Loucy (cell line): ENCODE measurements at regions not wholly inside any gene's neighbourhood (a gene's known extent, or its start where the extent isn't known, plus 50 kb on each side); places are given as distances from the start of the nearest gene placed in this dataset.

Experiments
- H2AFZ ChIP-seq: fragments of 200-600 bp; sonication (generic); 2 replicates; pipeline ENCODE4 v1.6.0; 2016; ENCODE audit warnings: antibody characterized with exemption, mild to moderate bottlenecking, low read length, moderate library complexity
- H3F3A ChIP-seq: fragments of 200-600 bp; 2 replicates; pipeline ENCODE4 v1.6.0; 2016; ENCODE audit warnings: antibody characterized with exemption, low read depth, mild to moderate bottlenecking
- H3K27me3 ChIP-seq: fragments of 200-600 bp; sonication (generic); 2 replicates; pipeline ENCODE4 v1.6.1; 2014; ENCODE audit warnings: low read length, mild to moderate bottlenecking; ENCODE audit not compliant: insufficient read depth, poor library complexity, severe bottlenecking
- H3K36me3 ChIP-seq: fragments of 200-600 bp; sonication (generic); 2 replicates; pipeline ENCODE4 v1.6.1; 2016; ENCODE audit warnings: low read length; ENCODE audit not compliant: insufficient read depth
- H3K4me1 ChIP-seq: fragments of 200-600 bp; sonication (generic); 2 replicates; pipeline ENCODE4 v1.5.1; 2014; ENCODE audit warnings: low read length, mild to moderate bottlenecking; ENCODE audit not compliant: insufficient read depth, poor library complexity, severe bottlenecking
- H3K4me2 ChIP-seq: fragments of 200-600 bp; sonication (generic); 2 replicates; pipeline ENCODE4 v1.6.0; 2014; ENCODE audit warnings: antibody characterized with exemption, low read length, low read depth, mild to moderate bottlenecking; ENCODE audit not compliant: poor library complexity, severe bottlenecking
- H3K4me3 ChIP-seq: fragments of 200-600 bp; sonication (generic); 2 replicates; pipeline ENCODE4 v1.5.1; 2014; ENCODE audit warnings: low read length, mild to moderate bottlenecking, mixed read lengths; ENCODE audit not compliant: poor library complexity, severe bottlenecking
- H3K79me2 ChIP-seq: fragments of 200-600 bp; sonication (generic); 2 replicates; pipeline ENCODE4 v1.6.1; 2014; ENCODE audit warnings: low read length; ENCODE audit not compliant: insufficient read depth
- H3K9ac ChIP-seq: fragments of 200-600 bp; sonication (generic); 2 replicates; pipeline ENCODE4 v1.6.0; 2014; ENCODE audit warnings: mild to moderate bottlenecking, low read depth, low read length, moderate library complexity; ENCODE audit not compliant: poor library complexity, severe bottlenecking
- H3K9me2 ChIP-seq: fragments of 200-600 bp; sonication (generic); replicated peaks from 2 replicates; pipeline ENCODE4 v1.6.1; 2016; ENCODE audit warnings: low read depth, low read length, mixed read lengths
- H3K9me3 ChIP-seq: fragments of 200-600 bp; sonication (generic); 2 replicates; pipeline ENCODE4 v1.6.1; 2014; ENCODE audit warnings: mild to moderate bottlenecking, antibody characterized with exemption, low read length, low read depth; ENCODE audit not compliant: insufficient read depth
- H4K20me1 ChIP-seq: fragments of 200-600 bp; sonication (generic); 2 replicates; pipeline ENCODE4 v1.6.0; 2014; ENCODE audit warnings: antibody characterized with exemption, low read length, mild to moderate bottlenecking; ENCODE audit not compliant: insufficient read depth, poor library complexity, severe bottlenecking
- CTCF ChIP-seq: fragments of 200-600 bp; sonication (generic); conservative IDR thresholded peaks from 2 replicates; pipeline ENCODE4 v1.5.1; 2014; ENCODE audit warnings: mild to moderate bottlenecking, antibody characterized with exemption, low read length
- EZH2phosphoT487 ChIP-seq: fragments of 200-600 bp; IDR thresholded peaks from 2 replicates; pipeline ENCODE4 v1.6.1; 2018; ENCODE audit warnings: antibody characterized with exemption, mild to moderate bottlenecking, moderate library complexity, borderline replicate concordance

- H3K79me2 ChIP-seq: no peaks in the 10 kb centered on the region
- H3K36me3 ChIP-seq: no peaks in the 10 kb centered on the region
- TF ChIP-seq CTCF (no peak), EZH2phosphoT487 (no peak)
- no peaks in the 10 kb centered on the region for H4K20me1 ChIP-seq
- H3K4me1 ChIP-seq: no peaks in the 10 kb centered on the region
- no peak overlapping the region for H3K4me3 ChIP-seq
- H3K9ac ChIP-seq: no peak overlapping the region
- no peaks in the 10 kb centered on the region for H3K9me3 ChIP-seq
- no peak overlapping the region for H2AFZ ChIP-seq
- no peak overlapping the region for H3K4me2 ChIP-seq
- no peaks in the 10 kb centered on the region for H3K27me3 ChIP-seq
- H3K9me2 ChIP-seq: no peaks in the 10 kb centered on the region
- no peaks in the 10 kb centered on the region for H3F3A ChIP-seq
These were observed 534.7 kb downstream of the KLF12 start for GRCh38 chr13:73599232-73600128.

GRCh38 chr13:73598020-73598712 is 536.0 kb downstream of the KLF12 start:
- Histone ChIP-seq H2AFZ (no peak overlapping the region), H3K79me2 (no peaks in the 10 kb centered on the region), H3K9me3 (no peaks in the 10 kb centered on the region), H3K4me3 (no peak overlapping the region), H3F3A (no peaks in the 10 kb centered on the region), H3K9me2 (no peaks in the 10 kb centered on the region), H3K4me1 (no peaks in the 10 kb centered on the region), H3K9ac (no peak overlapping the region), H3K27me3 (no peaks in the 10 kb centered on the region), H3K36me3 (no peaks in the 10 kb centered on the region), H4K20me1 (no peaks in the 10 kb centered on the region), H3K4me2 (no peak overlapping the region)
- TF ChIP-seq CTCF: no peak
- no peak for TF ChIP-seq EZH2phosphoT487

GRCh38 chr13:73596382-73596781 is 537.6 kb downstream of the KLF5 start:
- no peaks in the 10 kb centered on the region for H3K36me3 ChIP-seq
- H3F3A ChIP-seq: no peaks in the 10 kb centered on the region
- H4K20me1 ChIP-seq: no peaks in the 10 kb centered on the region
- H2AFZ ChIP-seq: no peak overlapping the region
- H3K4me2 ChIP-seq: no peak overlapping the region
- H3K9me2 ChIP-seq: no peaks in the 10 kb centered on the region
- no peak overlapping the region for H3K9ac ChIP-seq
- no peaks in the 10 kb centered on the region for H3K27me3 ChIP-seq
- H3K79me2 ChIP-seq: no peaks in the 10 kb centered on the region
- no peak overlapping the region for H3K4me3 ChIP-seq
- H3K9me3 ChIP-seq: no peaks in the 10 kb centered on the region
- no peak for TF ChIP-seq EZH2phosphoT487
- TF ChIP-seq CTCF: no peak
- no peaks in the 10 kb centered on the region for H3K4me1 ChIP-seq
